GM19035 (cell line): ENCODE measurements at regions not wholly inside any gene's neighbourhood (a gene's known extent, or its start where the extent isn't known, plus 50 kb on each side); places are given as distances from the start of the nearest gene placed in this dataset.
"Not testable (repeated sequence)": the region's sequence is repeated elsewhere in the genome, so short reads cannot be mapped to it uniquely, and the experiment has no call there.

Experiments
- ATAC-seq: cut with Tn5 transposase; IDR thresholded peaks from one replicate; pipeline ENCODE4 v1.9.1; 2021; ENCODE audit not compliant: unreplicated experiment

DNA sequence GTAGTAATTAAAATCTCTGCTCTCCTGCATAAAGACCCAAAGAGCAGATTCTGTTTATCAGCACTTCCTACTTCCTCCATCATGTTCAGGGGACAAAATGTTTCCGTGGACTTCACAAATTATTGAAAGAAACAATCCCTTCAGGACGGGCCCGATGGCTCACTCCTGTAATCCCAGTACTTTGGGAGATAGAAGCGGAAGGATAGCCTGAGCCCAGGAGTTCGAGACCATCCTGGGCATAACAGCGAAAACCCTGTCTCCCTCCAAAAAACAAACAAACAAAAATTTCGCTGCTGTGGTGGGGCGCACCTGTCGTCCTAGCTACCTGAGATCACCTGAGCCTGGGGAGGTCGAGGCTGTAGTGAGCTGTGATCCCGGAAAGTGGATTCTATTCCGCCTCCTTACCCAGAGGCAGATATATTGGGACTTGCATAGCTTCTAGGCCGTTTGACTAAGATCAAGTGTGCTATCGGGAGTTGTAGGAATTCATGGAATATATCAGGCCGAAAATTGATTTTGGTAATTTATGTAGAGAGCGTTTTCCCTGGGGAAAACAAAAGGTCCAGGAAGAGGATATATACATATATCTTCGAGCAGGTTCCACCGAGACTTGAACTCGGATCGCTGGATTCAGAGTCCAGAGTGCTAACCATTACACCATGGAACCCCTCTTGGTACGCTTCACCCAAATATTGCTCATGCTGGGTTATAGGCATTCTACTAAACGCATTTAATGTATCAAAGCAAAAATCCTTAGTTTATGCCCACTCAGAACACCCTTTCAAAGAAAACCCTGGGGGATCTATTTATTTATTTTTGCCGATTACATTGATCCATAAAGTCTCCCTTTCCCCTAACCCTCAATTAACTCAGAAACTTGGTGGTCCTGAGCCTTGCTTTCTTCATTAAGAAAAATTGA lies 74.5 kb upstream of the ZNF184 start:
- ATAC-seq = no peak

DNA sequence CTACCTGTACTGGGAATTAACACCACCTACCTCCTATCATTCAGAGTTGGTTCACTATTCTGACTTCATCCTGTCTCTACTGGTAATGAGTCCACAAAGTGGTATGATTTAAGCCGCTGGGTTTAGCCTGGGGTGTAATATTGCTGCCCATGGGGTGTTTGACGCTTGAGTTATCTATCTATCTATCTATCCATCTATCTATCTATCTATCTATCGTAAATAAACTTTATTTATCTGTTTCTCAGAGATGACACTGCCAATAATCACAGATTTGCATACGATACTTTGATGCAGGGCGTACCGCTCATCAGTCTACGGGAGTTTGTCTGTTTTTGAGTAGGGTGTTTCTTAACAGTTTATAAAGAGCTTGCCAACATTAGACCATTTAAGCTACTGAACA lies 73.6 kb upstream of the ZNF184 start:
- no peak for ATAC-seq

DNA sequence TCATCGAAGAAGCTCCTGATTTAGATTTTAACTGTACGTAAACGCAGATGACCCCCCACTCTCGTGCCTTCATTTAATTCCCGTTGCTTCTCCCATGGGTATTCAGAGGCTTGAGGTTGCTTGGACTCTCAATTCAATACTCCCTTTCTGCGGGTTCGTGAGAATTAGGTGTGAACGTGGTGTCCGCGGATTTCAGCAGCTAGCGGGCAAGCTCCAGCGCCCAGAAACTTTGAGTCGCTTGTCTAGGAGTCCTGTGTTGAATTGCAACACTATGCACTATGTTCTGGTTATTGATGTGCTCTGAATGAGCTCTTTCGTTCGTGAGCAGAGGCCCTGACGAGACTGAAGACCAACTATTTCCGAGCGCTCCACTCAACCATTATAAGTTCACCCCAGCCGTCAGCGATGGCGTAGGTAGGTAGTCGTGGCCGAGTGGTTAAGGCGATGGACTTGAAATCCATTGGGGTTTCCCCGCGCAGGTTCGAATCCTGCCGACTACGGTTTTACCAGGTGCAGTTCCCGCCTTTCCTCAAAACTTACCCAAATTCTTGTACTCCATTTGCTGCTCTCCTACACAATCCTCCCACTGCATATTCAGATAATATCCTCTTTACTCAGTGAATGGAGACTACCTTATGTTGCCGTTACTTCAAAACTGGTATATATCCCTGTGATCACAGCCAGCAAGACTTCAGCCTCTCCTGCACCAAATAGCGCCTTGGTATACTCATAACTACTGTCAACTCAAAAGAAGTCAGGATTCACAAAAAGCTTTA lies 72.6 kb upstream of the ZNF184 start:
- no peak for ATAC-seq

DNA sequence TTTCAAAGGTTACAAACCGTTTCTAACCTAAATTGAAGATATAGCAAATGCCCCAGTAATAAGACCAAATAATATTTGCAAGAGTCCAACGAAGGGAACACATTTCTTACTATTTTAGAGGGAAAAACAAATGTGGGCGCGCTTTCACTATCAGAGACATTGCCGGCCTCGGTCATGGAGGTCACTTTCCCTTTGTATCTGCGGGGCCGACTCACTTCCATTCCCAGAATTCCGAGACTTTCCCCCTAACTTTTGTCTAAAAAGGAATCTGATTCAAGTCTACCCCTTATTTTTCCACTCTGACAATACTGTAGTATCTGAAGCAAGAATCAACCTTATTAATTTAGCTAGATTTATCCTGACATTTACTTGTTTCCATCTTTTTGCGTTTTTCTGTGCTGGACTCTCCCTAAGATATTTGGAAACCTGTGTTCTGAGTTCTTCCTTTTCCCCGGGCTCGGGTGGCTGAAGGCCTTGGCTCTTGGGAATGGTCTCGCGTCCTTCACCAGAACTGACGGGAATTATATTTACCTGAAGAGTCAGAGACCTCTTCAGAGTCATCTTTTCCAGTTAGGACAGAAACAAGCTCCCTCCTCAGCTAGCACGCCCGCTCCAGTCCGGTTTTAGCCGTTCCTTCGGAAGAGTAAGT lies 71.8 kb upstream of the ZNF184 start:
- ATAC-seq = no peak

DNA sequence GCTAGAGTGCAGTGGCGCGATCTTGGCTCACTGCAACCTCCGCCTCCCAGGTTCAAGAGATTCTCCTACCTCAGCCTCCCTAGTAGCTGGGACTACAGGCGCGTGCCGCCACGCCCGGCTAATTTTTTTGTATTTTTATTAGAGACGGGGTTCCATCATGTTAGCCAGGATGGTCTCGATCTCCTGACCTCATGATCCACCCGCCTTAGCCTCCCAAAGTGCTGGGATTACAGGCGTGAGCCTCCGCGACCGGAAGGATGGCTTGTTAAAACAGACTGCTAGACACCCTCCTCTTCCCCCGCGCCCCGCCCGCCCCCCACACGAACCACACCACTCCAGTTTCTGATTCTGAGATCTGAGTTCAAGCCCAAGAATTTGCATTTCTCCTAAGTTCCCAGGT lies 71.2 kb upstream of the ZNF184 start:
- ATAC-seq = not testable (repeated sequence)

DNA sequence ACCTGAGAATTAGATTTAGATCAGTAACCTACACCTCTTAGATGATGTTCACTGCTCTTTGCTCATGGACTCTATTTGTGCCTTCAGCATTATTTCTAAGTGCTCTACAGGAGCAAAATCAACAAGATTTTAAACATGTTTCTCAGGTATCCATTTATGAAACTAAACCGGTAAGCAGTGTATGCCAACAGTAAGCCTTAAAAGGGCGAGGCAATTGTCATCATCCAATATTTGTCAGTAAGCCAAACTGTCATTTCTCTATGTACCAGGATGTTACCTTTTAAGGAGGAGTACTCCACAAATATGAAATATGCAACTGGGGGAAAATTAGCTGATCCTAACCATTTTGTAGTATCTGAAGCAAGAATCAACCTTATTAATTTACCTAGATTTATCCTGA lies 69.6 kb upstream of the ZNF184 start:
- no peak for ATAC-seq

DNA sequence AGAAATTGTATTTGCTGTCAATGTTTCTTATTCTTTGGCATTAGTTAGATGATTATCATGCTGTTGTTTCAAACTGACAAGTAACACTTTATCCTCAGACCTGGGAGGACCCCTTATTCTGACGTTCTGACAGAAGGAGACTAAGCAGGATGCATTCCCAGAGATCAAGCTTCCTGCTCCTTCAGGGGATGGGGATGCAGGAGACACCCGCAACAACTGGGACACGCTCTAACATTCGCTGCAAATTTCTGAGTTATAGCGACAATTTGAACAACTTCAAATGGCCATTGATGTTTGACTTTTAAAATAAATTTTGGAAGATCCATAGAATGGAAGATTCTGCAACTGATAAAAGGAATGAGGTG lies 69.0 kb upstream of the ZNF184 start:
- no peak for ATAC-seq

DNA sequence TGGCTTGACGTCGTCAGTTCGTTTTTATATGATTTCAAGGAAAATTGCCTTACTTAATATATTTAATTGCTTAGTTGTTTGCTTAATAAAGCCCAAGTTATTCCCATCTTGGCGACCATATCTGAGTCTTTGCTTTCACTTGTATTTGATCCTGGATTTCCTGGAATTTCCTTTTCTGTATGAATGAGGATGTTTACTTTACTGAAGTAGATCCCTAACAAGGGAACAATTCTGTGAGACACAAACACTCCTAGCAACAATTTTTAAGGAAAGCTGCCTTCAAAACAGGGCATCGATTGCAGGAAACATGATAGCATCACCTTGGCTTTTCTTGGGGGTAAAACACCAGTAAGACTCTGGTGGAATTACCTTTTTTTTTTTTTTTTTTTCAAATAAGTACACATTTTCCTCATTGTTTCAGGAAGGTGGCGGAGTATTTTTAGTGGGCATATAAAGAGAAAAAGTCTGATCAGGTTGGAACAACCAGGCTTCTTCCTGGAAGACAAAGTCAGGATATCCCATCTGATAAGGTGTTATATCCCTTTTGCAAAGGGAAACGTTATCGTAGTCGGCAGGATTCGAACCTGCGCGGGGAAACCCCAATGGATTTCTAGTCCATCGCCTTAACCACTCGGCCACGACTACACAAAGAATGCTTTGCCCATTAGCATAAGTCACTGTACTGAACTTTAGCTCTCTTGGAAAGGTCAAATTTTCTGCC lies 68.5 kb upstream of the ZNF184 start:
- ATAC-seq = no peak

DNA sequence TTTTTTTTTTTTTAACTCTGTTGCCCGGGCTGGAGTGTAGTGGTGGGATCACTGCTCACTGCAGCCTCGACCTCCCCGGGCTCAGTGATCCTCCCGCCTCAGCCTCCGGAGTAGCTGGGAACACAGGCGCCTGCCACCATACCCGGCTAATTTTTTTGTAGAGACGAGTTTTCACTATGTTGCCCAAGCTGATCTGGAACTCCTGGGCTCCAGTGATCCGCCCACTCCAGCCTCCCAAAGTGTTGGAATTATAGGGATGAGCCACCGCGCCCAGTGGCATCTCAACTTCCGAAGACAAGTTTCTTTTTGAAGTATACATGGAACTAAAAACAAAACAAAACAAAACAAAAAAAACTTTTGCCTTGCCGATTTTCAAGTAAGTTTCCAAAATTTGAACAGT lies 66.6 kb upstream of the ZNF184 start:
- ATAC-seq = no peak

DNA sequence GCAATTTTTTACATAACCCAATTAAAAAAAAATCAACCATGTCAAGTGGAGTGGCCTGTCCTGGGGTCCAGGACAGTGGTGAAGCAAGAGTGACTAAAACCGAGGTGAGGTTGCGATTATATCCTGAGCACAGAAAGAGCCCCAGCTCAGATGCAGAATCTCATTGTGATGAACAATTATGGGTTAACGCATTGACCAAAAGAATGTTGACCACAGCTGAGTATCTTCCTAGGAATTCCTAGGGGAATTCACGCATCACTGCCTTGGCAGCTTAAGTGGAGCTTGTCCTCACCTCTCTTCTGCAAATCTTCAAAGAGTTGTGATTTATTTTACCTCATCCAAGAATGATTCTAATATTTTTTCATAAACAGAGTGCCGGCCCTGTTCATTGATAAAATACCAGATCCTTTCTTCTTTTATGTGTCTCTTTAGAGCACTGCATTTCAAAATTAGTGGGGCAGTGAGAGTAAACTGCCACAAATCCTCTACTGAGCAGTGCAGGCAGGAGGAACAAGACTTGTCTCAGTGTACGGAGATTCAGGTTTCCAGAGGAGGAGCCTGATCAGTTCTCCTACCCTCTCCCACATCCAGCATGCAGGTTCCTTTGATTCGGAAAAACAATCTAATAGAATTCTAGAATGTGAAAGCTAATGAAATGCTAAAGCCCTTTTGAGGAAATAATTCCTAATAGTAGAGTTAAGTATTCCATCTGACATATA lies 60.1 kb upstream of the ZNF184 start:
- ATAC-seq = no peak

DNA sequence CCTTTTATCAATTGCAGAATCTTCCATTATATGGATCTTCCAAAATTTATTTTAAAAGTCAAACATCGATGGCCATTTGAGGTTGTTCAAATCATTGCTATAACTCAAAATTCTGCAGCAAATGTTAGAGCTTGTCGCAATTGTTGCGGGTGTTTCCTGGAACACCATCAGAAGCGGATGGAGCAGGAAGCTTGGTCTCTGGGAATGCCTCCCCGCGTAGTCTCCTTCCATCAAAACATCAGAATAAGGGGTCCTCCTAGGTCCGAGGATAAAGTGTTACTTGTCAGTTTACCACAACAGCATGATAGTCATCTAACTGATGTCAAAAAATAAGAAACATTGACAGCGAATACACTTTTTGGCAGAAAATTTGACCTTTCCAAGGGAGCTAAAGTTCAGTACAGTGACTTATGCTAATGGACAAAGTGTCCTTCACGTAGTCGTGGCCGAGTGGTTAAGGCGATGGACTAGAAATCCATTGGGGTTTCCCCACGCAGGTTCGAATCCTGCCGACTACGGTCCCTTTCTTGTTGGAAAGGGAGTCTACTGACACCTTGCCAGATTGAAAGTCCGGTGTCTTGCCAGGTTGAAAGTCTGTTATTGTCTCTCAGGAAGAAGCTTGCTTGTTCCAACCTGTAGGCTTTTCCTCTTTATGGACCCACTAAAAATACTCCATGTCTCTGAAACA lies 59.0 kb upstream of the ZNF184 start:
- ATAC-seq = no peak

DNA sequence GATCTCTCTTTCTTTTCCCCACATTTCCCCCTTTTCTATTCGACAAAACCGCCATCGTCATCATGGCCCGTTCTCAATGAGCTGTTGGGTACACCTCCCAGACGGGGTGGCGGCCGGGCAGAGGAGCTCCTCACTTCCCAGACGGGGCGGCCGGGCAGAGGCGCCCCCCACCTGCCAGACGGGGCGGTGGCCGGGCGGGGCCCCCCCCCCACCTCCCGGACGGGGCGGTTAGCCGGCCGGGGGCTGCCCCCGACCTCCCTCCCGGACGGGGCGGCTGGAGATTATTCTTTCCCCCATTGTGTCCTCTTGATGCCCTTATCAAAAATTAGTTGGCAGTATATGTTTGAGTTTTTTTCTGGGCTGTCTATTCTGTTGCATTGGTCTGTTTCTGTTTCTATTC lies 56.9 kb upstream of the ZNF184 start:
- not testable (repeated sequence) for ATAC-seq

DNA sequence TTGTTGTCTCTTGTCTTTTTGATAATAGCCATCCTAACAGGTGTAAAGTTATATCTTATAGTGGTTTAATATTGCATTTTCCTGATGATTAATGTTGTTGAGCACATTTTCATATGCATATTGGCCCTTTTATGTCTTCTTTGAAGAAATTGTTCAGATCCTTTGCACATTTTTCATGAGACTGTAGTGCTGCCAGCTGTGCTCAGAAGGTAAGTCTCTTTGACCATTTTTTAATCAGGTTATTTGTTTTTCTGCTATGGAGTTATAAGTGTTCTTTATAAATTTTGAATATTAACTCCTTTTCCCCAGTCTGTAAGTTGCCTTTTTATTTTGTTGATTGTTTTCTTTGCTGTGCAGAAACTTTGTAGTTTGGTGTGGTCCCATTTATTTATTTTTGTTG lies 55.8 kb upstream of the ZNF184 start:
- ATAC-seq = no peak
